ENCODE measurements at regions not wholly inside any gene's neighbourhood (a gene's known extent, or its start where the extent isn't known, plus 50 kb on each side); places are given as distances from the start of the nearest gene placed in this dataset.

GRCh38 chr3:152175528-152175889 lies 93.2 kb upstream of the MBNL1 start:
- Histone ChIP-seq H3K4me3 (ENCODE audit: control insufficient read depth in 1 of 7, extremely low read depth in 1 of 7, insufficient read depth in 4 of 7, low read depth in 2 of 7, low read length in 6 of 7) (no peak overlapping the region), H3K27ac (ENCODE audit: insufficient read depth in 1 of 2, low read depth in 1 of 2, low read length in 2 of 2, poor library complexity in 1 of 2, severe bottlenecking in 2 of 2) (no peak overlapping the region), H3K36me3 (ENCODE audit: control insufficient read depth in 4 of 4, insufficient read depth in 4 of 4, low read length in 3 of 4) (peaks cover 0 to 5% (median 4%) of the 10 kb centered on the region in 4 experiments), H3K9me3 (ENCODE audit: control extremely low read depth in 1 of 5, control insufficient read depth in 4 of 5, insufficient read depth in 2 of 5, low read depth in 1 of 5, low read length in 4 of 5) (peaks cover 3 to 10% (median 4%) of the 10 kb centered on the region in 5 experiments), H3K4me1 (ENCODE audit: control extremely low read depth in 1 of 4, control insufficient read depth in 4 of 4, insufficient read depth in 4 of 4, low read length in 3 of 4) (peaks cover 3 to 18% (median 11%) of the 10 kb centered on the region in 4 experiments), H3K27me3 (replicated peaks in 2 of 5; ENCODE audit: control insufficient read depth in 4 of 5, insufficient read depth in 5 of 5, low read length in 4 of 5) (no peaks in the 10 kb centered on the region)
- ChIA-PET CTCF (interaction anchor here (0.8 to 2.5 kb wide), 3 partner anchors 10 to 104 kb away, joined by 3 to 11 read pairs (median 3); no protein-coding TSS in a partner anchor), POLR2A (no interaction called here)
- DNase-seq: no peak
- WGBS (ENCODE audit: insufficient coverage): no CpG with 5 or more reads among the region's 2 CpGs

- ChIA-PET CTCF (interaction anchor here (0.7 to 2.5 kb wide), 3 partner anchors 10 to 116 kb away, joined by 3 to 11 read pairs (median 3); no protein-coding TSS in a partner anchor), POLR2A (no interaction called here)
- Histone ChIP-seq H3K4me3 (ENCODE audit: control insufficient read depth in 1 of 7, extremely low read depth in 1 of 7, insufficient read depth in 4 of 7, low read depth in 2 of 7, low read length in 6 of 7) (peak overlapping the region in 1 of 7 experiments; percentile 0), H3K27ac (ENCODE audit: insufficient read depth in 1 of 2, low read depth in 1 of 2, low read length in 2 of 2, poor library complexity in 1 of 2, severe bottlenecking in 2 of 2) (no peak overlapping the region), H3K4me1 (ENCODE audit: control extremely low read depth in 1 of 4, control insufficient read depth in 4 of 4, insufficient read depth in 4 of 4, low read length in 3 of 4) (peaks cover 3 to 18% (median 11%) of the 10 kb centered on the region in 4 experiments), H3K9me3 (ENCODE audit: control extremely low read depth in 1 of 5, control insufficient read depth in 4 of 5, insufficient read depth in 2 of 5, low read depth in 1 of 5, low read length in 4 of 5) (peaks cover 0 to 5% (median 2%) of the 10 kb centered on the region in 5 experiments), H3K27me3 (replicated peaks in 2 of 5; ENCODE audit: control insufficient read depth in 4 of 5, insufficient read depth in 5 of 5, low read length in 4 of 5) (no peaks in the 10 kb centered on the region), H3K36me3 (ENCODE audit: control insufficient read depth in 4 of 4, insufficient read depth in 4 of 4, low read length in 3 of 4) (peaks cover 0 to 5% (median 2%) of the 10 kb centered on the region in 4 experiments)
- 0% methylated on average over 1 of the region's 2 CpGs for WGBS (ENCODE audit: insufficient coverage)
- no peak for DNase-seq
Observed at GRCh38 chr3:152176241-152176640, 92.5 kb upstream of the MBNL1 start.

- no peak for DNase-seq
- CTCF ChIA-PET: interaction anchor here (0.7 to 2.5 kb wide), 4 partner anchors 9 to 269 kb away, joined by 3 to 11 read pairs (median 4); no protein-coding TSS in a partner anchor
- no peaks in the 10 kb centered on the region for H3K9me3 ChIP-seq (ENCODE audit: control extremely low read depth in 1 of 5, control insufficient read depth in 4 of 5, insufficient read depth in 2 of 5, low read depth in 1 of 5, low read length in 4 of 5)
- H3K27ac ChIP-seq (ENCODE audit: insufficient read depth in 1 of 2, low read depth in 1 of 2, low read length in 2 of 2, poor library complexity in 1 of 2, severe bottlenecking in 2 of 2): no peak overlapping the region
- peaks cover 0 to 5% (median 2%) of the 10 kb centered on the region in 4 experiments for H3K36me3 ChIP-seq (ENCODE audit: control insufficient read depth in 4 of 4, insufficient read depth in 4 of 4, low read length in 3 of 4)
- H3K4me3 ChIP-seq (ENCODE audit: control insufficient read depth in 1 of 7, extremely low read depth in 1 of 7, insufficient read depth in 4 of 7, low read depth in 2 of 7, low read length in 6 of 7): no peak overlapping the region
- POLR2A ChIA-PET: interaction anchor here (0.6 kb wide), 1 partner anchor 93 kb away, joined by 3 read pairs; no protein-coding TSS in a partner anchor
- no peaks in the 10 kb centered on the region for H3K27me3 ChIP-seq (replicated peaks in 2 of 5; ENCODE audit: control insufficient read depth in 4 of 5, insufficient read depth in 5 of 5, low read length in 4 of 5)
- no CpG with 5 or more reads among the region's 1 CpG for WGBS (ENCODE audit: insufficient coverage)
- peaks cover 3 to 18% (median 11%) of the 10 kb centered on the region in 4 experiments for H3K4me1 ChIP-seq (ENCODE audit: control extremely low read depth in 1 of 4, control insufficient read depth in 4 of 4, insufficient read depth in 4 of 4, low read length in 3 of 4)
Observed at GRCh38 chr3:152176998-152177397, 91.7 kb upstream of the MBNL1 start.

- WGBS (ENCODE audit: insufficient coverage): no CpG with 5 or more reads among the region's 1 CpG
- no peak overlapping the region for H3K4me3 ChIP-seq (ENCODE audit: control insufficient read depth in 1 of 7, extremely low read depth in 1 of 7, insufficient read depth in 4 of 7, low read depth in 2 of 7, low read length in 6 of 7)
- ChIA-PET POLR2A (no interaction called here), CTCF (interaction anchor here (0.8 to 2.5 kb wide), 5 partner anchors 8 to 268 kb away, joined by 3 to 11 read pairs (median 3); no protein-coding TSS in a partner anchor)
- no peaks in the 10 kb centered on the region for H3K36me3 ChIP-seq (ENCODE audit: control insufficient read depth in 4 of 4, insufficient read depth in 4 of 4, low read length in 3 of 4)
- no peak overlapping the region for H3K27ac ChIP-seq (ENCODE audit: insufficient read depth in 1 of 2, low read depth in 1 of 2, low read length in 2 of 2, poor library complexity in 1 of 2, severe bottlenecking in 2 of 2)
- no peaks in the 10 kb centered on the region for H3K9me3 ChIP-seq (ENCODE audit: control extremely low read depth in 1 of 5, control insufficient read depth in 4 of 5, insufficient read depth in 2 of 5, low read depth in 1 of 5, low read length in 4 of 5)
- peaks cover 3 to 18% (median 13%) of the 10 kb centered on the region in 4 experiments for H3K4me1 ChIP-seq (ENCODE audit: control extremely low read depth in 1 of 4, control insufficient read depth in 4 of 4, insufficient read depth in 4 of 4, low read length in 3 of 4)
- H3K27me3 ChIP-seq (replicated peaks in 2 of 5; ENCODE audit: control insufficient read depth in 4 of 5, insufficient read depth in 5 of 5, low read length in 4 of 5): no peaks in the 10 kb centered on the region
- DNase-seq: no peak
Observed at GRCh38 chr3:152177757-152178156, 91.0 kb upstream of the MBNL1 start.

- peaks cover 0 to 25% (median 13%) of the 10 kb centered on the region in 4 experiments for H3K4me1 ChIP-seq (ENCODE audit: control extremely low read depth in 1 of 4, control insufficient read depth in 4 of 4, insufficient read depth in 4 of 4, low read length in 3 of 4)
- POLR2A ChIA-PET: interaction anchor here (1.0 to 3.1 kb wide), 2 partner anchors 50 to 85 kb away, joined by 3 to 11 read pairs; partner anchors contain the start of gene MBNL1
- 29% methylated on average over 3 of the region's 4 CpGs for WGBS (ENCODE audit: insufficient coverage)
- DNase-seq: peak; percentile 78 to 81 (median 78)
- no peak overlapping the region for H3K27ac ChIP-seq (ENCODE audit: insufficient read depth in 1 of 2, low read depth in 1 of 2, low read length in 2 of 2, poor library complexity in 1 of 2, severe bottlenecking in 2 of 2)
- CTCF ChIA-PET: interaction anchor here (0.7 to 4.0 kb wide), 29 partner anchors 10 to 283 kb away, joined by 3 to 33 read pairs (median 5); no protein-coding TSS in a partner anchor
- peak overlapping the region in 1 of 7 experiments; percentile 38 for H3K4me3 ChIP-seq (ENCODE audit: control insufficient read depth in 1 of 7, extremely low read depth in 1 of 7, insufficient read depth in 4 of 7, low read depth in 2 of 7, low read length in 6 of 7)
- H3K36me3 ChIP-seq (ENCODE audit: control insufficient read depth in 4 of 4, insufficient read depth in 4 of 4, low read length in 3 of 4): no peaks in the 10 kb centered on the region
- no peaks in the 10 kb centered on the region for H3K9me3 ChIP-seq (ENCODE audit: control extremely low read depth in 1 of 5, control insufficient read depth in 4 of 5, insufficient read depth in 2 of 5, low read depth in 1 of 5, low read length in 4 of 5)
- no peaks in the 10 kb centered on the region for H3K27me3 ChIP-seq (replicated peaks in 2 of 5; ENCODE audit: control insufficient read depth in 4 of 5, insufficient read depth in 5 of 5, low read length in 4 of 5)
Observed at GRCh38 chr3:152183473-152183872, 85.3 kb upstream of the MBNL1 start.

GRCh38 chr3:152184971-152185686 lies 83.6 kb upstream of the MBNL1 start:
- Histone ChIP-seq H3K27me3 (replicated peaks in 2 of 5; ENCODE audit: control insufficient read depth in 4 of 5, insufficient read depth in 5 of 5, low read length in 4 of 5) (no peaks in the 10 kb centered on the region), H3K4me1 (ENCODE audit: control extremely low read depth in 1 of 4, control insufficient read depth in 4 of 4, insufficient read depth in 4 of 4, low read length in 3 of 4) (peaks cover 0 to 28% (median 14%) of the 10 kb centered on the region in 4 experiments), H3K9me3 (ENCODE audit: control extremely low read depth in 1 of 5, control insufficient read depth in 4 of 5, insufficient read depth in 2 of 5, low read depth in 1 of 5, low read length in 4 of 5) (no peaks in the 10 kb centered on the region), H3K4me3 (ENCODE audit: control insufficient read depth in 1 of 7, extremely low read depth in 1 of 7, insufficient read depth in 4 of 7, low read depth in 2 of 7, low read length in 6 of 7) (no peak overlapping the region), H3K36me3 (ENCODE audit: control insufficient read depth in 4 of 4, insufficient read depth in 4 of 4, low read length in 3 of 4) (no peaks in the 10 kb centered on the region), H3K27ac (ENCODE audit: insufficient read depth in 1 of 2, low read depth in 1 of 2, low read length in 2 of 2, poor library complexity in 1 of 2, severe bottlenecking in 2 of 2) (no peak overlapping the region)
- no peak for DNase-seq
- CTCF ChIA-PET: interaction anchor here (0.8 to 4.0 kb wide), 15 partner anchors 8 to 287 kb away, joined by 3 to 33 read pairs (median 8); no protein-coding TSS in a partner anchor
- WGBS (ENCODE audit: insufficient coverage): 100% methylated on average over 4 of the region's 5 CpGs
- POLR2A ChIA-PET: interaction anchor here (3.1 kb wide), 1 partner anchor 84 kb away, joined by 11 read pairs; the partner anchor contains the start of gene MBNL1
